ENCODE measurements at regions not wholly inside any gene's neighbourhood (a gene's known extent, or its start where the extent isn't known, plus 50 kb on each side); places are given as distances from the start of the nearest gene placed in this dataset.

DNA sequence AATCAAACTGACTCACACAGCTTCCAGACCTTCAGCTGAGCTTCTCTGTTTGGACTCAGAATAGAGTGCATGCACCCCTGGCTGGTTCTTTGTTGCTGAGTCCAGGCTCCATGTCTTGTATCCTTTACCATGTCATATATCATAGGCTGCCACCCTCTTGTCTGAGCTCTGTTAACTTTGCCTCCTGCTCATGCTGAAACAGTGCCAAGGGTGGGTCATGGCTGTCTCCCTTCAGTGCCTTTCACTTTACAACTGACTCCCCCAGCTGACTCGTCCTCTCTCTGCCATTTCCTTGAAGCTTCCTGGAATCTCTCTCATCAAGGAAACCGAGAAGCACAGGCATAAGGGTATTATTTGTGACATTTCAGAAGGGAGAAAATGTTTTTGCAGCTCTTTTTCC is 885.3 kb downstream of the TTLL7 start:
- DNase-seq, result no peak

DNA sequence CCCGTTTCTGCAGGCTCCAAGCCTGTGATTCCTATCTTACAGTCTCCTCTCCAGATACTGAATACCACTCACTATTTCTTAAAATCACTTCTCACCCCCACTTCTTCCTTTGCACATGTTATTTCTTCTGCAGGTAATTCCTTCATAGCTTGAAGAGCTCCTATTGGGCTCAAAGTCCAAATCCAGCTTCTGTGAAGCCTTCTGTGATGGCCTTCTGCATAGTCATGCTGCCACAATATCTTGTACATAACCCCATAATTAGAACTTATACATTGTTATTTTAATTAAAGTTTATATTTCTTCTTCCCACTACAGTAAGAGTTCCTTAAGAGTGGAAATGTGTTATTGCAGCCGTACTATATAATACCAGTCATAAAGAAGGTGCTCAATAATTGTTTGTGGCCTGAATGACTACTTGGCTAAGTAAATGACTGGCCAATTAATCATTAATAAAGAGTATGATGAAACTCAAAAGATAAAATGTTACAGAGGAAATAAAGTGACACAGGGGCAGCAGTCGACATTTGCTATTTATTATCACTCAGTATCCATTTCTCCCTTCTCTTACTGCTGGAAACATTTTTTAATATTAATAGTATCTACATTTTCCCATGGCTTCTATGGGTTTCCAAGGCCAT is 886.6 kb downstream of the TTLL7 start:
- no peak for DNase-seq

DNA sequence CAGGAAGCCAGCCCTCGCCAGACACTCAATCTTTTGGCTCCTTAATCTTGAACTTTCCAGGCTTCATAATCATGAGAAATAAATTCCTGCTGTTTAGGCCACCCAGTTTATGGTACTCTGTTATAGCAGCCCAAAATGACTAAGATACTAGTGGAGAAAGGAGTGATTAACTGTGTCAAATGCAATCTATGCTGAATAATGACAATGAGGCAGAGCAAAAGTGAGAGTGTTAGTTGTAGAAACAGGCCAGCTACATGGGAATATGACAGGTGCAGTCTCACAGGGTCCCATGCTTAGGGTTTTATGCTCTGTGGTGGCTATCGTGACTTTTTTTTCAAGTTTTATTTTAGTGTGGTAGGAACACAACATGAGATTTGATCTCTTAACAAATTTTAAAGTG is 888.8 kb downstream of the TTLL7 start:
- DNase-seq, result no peak

DNA sequence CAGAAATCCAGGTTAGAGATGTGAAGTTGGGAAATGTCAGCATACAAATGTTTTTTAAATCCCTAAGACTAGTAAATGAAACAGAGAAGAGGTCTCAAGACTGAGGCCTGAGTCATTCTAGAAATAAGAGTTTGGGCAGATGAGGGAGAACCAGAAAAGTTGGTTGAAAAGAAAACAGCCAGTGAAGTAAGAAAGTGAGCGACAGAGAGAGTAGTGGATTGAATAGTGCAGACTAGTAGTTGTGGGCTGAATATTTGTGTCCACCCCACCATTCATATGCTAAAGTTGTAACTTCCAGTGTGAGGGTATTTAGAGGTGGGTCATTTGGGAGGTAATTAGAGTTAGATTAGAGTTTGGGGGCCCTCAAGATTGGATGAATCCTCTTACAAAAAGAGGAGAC is 889.2 kb downstream of the TTLL7 start:
- no peak for DNase-seq

DNA sequence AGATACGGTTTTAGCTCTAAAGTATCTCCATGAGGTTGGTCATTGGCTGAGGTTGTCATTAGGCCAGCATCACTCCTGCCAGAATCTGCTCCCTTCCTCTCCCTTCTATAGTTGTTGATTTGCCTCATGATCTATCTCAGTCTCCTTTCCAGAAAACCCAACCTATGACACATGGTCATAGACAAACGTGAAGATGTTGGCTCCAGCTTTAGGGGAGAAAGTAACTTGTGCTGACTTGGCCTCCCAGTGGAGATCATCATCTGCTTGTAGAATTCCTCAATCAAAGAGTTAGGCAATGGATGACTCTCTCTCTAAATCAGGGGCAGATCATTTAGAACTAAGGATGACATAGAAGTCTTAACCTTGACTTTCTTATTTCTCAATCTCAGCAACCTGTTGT is 894.4 kb downstream of the TTLL7 start:
- DNase-seq, result no peak

DNA sequence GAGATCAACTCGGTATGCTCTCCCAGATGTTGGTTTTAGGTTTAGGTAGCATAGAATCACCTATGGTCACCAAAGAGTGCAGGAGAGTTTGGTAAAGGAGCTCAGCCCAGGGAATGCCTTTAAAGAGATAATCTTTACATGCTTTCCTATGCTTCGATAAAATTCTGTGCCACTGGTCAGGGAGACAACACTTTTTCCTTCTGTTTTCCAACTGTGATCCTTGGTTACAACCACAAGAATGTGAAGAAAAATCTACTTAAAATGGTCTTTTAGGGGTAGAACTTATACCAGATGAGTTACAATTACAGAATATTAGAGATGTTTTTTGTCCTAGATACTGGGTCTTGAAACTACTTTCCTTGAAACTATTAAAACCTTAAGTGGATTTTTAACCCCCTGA is 895.6 kb downstream of the TTLL7 start:
- no peak for DNase-seq

DNA sequence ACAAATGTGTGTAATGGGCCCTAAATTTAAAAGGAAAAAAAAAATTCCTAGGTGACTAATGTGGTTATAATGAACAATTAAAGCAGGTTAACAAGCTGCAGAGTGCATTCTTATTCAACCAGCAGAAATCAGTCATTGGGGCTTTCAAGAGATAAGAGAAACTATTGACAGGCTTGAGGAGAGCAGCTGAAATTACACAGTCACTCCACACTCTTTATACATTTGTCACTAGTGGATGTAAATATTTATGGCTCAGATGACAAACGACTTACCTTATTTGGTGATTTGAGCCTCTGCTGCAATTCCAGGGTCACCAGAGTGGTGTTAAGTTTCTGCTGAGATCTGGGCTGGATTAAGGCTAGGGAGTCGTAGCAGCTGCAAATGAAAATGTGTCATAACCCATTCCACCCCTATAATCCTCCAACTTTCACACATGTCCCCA is 896.3 kb downstream of the TTLL7 start:
- DNase-seq, result no peak

DNA sequence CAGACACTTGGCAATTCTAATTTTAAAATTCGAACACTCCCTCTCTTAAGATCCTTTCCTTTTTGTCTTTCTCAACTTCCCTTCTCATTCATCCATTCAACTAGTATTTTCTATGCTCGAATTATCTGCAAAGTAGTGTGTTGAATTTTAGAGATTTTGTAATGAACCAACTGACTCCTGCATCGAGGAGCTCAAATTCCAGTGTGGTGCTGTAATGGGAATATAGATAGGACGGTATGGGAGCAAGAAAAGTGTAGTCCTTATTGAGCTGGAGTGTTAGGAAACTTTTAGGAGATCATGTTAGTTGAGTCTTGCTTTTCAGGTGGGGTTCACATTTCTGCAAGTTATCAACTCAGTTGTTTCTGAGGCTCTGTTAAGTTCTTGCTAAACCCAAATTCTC is 897.5 kb downstream of the TTLL7 start:
- DNase-seq, result no peak

DNA sequence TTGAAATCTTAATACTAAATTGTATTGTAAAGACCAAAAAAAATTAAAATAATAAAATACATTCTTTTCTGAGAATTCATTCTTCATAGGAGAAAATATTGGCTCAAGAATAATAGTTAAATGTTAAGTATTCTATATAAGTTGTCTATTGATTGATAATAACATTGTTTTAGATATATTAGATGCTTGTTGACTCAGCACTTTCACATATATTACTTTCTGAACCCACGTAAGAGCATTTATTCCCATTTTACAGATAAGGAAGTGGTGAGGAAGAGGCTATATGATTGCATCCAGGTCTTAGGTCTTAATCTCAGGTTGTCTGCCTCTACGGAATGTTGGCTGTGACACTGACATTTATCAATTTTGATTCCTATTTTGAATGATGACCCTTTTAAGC is 898.8 kb downstream of the TTLL7 start:
- DNase-seq, result no peak

DNA sequence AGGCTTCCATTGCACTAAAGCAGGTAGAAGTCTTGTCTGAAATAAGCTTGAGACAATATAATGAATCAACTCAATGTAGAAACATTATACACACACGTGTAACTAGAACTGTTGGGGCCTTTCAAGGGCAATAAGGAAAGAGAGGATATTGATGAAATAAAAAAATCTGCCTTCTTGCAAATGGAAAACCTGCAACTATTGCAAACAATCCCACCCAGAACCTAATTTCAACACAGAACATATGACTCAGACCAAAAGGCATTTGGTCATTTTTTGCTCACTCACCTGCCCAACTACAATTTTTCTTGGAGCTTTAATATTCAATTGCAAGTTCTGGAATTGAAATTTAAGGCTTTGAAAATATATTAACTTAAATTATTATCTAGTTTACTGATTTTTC is 900.1 kb downstream of the TTLL7 start:
- DNase-seq, result no peak

DNA sequence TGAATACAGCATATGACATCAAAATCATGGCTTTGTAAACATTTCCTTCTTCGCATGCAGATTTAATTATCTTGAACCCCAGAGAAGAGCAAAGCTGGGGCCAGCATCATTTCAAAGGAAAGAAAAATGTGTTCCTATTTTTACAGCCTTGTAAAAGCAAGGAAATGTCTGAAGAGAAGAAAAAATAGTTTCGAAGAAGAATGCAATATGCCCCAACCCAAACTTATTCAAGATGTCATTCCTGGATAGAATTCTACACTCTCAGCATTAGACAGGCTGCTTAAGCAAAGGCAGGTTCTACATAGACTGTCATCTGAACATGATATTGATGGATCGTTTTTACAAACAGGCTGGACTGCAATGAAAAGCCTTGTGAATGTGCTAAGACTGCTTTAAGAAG is 900.8 kb downstream of the TTLL7 start:
- DNase-seq, result no peak

DNA sequence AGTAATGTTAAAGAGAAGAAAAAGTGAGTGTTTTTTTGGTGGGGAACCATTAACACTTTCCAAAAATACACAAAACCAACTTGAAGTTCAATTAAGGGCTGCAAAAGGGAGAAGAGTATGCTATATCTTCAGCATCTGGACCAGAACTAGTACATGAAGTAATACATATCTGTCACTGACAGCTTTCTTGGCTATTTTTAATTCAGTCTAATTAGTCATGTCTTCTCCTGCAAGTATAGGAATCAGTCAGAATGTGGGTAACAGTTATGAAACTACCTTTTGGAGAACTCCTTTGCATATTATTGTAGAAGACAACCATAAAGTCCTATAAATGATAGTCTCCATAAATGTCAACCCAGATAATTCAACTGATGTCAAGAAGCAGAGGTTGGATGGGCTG is 901.2 kb downstream of the TTLL7 start:
- DNase-seq, result no peak

DNA sequence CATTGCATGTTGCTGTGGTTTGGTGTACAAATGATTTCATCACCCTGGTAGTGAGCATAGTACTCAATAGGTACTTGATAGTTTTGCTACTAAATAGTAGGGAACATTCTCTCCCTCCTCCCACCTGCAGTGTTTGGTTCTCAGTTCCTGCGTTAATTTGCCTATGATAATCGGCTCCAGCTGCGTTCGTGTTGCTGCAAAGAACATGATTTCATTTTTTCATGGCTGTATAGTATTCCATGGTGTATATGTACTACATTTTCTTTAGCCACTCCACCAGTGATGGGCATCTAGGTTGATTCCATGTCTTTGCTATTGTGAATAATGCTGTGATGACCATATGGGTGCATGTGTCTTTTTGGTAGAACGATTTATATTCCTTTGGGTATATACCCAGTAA is 903.4 kb downstream of the TTLL7 start:
- DNase-seq, result no peak

DNA sequence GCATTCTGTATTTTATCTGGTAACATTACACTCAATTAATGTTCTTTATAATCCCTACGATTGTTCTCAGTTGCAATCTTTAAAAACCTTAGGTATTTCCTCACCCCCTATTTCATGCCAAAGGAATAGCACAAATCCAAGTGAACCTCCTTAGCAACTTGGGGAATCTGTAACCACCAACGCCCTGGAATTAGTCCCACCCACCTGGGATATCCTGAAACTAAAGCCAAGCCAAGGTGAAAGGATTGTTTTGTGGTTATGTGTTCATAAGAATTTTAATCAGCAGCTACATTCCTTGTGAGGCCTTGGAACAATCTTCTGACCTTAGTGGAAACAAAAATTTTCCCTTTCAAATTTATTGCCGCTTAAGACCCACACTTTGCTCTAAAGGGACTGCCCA is 908.7 kb downstream of the TTLL7 start:
- DNase-seq, result no peak

DNA sequence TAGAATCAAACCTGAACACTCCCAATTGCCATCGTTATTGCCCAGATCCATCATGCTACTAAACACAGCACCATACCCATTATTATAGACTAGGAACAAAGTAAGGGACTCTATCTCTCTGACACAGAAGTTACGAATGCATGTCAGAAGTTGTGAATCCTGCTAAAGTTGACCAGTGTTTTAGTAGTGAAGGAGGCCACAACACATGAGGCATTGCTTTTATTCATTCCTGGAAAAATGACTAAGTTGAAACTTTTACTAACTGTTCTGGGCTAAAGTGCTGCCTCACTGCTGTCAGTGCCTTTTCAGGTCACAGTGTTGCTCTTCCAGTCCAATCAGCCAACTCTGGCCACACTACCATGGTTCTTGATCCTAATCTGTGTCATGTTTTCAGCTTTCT is 911.1 kb downstream of the TTLL7 start:
- no peak for DNase-seq

DNA sequence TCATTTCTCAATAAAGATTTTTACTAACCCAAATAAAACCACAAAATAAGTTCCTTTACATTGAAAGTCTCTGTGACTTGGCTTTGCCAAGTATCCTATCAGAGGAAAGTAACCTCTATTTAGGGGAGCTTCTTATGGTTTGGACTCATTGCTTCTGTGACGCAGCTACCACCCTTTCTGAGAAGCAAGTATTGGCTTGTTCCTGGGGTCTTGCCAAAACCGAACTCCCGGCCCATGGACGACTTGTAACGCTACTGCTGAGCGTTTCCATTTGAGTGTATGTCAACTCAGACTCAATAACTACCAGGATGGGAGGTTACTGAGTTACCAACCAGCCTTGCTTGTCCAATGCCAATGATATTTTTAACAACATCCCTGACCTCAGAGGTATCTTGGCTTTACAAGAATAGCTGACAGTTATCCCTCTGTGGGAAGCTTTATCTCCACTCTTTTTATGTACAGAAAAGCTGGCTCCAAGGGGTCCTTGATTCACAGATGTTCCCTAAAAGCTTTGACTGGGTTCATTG is 911.9 kb downstream of the TTLL7 start:
- DNase-seq, result no peak

DNA sequence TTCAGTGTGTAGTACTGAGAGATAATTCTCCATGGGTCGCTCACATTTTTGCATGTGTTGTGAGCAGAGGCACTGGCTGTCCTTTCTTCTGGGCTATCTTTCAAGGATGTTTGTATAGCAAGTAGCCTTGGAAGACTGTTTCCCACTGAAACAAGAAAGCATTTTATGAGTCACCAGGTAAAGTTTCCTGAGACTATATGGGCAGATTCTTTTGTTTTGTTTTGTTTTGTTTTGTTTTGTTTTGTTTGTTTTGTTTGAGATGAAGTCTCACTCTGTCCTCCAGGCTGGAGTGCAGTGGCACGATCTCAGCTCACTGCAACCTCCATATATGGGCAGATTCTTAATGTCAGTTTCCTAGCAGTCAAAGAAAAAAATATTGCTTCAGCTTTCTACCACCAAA is 912.6 kb downstream of the TTLL7 start:
- no peak for DNase-seq

DNA sequence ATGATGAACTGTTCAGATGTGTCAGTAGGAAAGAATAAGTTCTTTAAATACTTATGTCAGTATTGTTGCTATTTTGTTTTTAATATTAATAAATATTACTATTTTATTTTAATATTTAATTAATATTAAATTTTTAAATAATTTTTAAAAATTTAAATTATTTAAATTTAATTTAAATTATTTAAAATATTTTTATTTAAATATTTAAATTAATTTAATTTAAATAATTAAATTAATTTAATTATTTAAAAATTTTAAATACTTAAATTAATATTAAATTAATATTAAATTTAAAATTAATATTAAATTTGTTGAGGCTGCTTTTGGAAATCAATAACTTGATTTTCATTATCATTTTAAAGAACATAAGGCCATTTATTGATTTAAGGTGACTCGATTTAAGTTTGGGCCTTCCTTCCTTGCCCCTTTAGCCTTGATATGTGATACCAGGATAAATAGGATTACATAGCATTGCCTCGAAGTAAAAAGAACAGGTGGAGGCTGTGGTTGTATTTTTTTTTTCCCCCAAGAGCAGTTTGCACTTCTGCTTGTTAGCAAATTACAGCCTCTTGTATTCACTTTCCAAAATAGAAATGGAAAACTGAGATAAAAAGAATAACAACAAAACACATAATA is 915.2 kb downstream of the TTLL7 start:
- no peak for DNase-seq

DNA sequence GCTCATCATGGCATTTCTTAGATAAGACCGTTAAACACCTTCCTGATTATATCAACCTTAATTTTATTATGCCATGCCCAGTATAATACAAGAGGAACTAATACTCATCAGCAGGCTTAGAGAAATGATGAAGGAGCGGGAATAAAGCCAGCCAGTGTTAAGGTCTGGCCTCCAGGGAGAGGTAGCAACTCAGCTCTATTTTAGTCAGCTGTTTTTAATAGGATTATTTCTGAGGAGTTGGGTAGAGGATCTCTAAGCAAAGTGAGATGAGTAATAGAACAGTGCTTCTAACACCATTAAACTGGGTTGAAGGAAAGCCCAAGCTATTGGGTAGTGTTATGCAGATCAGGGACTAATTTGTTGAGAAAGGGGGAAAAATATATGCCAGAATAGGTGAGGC is 921.5 kb downstream of the TTLL7 start:
- DNase-seq, result no peak

DNA sequence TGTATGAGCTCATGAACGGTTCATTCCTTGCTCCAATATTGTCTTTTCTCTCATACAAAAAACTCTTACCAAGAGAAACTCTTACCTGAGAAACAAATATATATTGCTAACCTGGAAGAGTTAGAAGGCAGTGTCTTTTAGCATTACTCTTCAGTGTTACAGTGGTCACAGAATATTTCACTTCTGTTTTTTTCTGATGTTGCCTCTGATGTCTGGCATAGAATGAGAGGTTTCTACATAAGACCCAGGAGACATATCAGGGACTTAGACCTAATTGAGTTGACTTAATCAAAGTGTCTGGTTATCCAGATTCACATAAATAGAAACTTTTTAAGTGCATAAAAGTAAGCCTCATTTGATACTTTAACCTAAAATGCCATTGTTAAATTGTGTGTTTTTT is 923.8 kb downstream of the TTLL7 start:
- DNase-seq, result no peak

DNA sequence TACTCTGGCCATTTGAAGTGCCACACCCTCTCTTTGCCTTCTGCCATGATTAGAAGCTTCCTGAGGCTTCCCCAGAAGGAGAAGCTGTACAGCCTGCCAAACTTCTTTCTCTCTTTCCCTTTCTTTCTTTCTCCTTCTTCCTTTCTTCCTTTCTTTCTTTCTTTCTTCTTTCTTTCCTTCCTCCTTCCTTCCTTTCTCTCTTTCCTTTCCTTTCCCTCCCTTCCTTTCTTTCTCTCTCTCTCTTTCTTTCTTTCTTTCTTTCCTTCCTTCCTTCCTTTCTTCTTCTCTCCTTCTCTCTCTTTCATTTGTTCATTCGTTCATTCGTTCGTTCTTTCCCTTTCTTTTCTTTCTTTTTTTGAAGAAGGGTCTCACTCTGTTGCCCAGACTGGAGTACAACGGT is 931.0 kb downstream of the TTLL7 start:
- no peak for DNase-seq

DNA sequence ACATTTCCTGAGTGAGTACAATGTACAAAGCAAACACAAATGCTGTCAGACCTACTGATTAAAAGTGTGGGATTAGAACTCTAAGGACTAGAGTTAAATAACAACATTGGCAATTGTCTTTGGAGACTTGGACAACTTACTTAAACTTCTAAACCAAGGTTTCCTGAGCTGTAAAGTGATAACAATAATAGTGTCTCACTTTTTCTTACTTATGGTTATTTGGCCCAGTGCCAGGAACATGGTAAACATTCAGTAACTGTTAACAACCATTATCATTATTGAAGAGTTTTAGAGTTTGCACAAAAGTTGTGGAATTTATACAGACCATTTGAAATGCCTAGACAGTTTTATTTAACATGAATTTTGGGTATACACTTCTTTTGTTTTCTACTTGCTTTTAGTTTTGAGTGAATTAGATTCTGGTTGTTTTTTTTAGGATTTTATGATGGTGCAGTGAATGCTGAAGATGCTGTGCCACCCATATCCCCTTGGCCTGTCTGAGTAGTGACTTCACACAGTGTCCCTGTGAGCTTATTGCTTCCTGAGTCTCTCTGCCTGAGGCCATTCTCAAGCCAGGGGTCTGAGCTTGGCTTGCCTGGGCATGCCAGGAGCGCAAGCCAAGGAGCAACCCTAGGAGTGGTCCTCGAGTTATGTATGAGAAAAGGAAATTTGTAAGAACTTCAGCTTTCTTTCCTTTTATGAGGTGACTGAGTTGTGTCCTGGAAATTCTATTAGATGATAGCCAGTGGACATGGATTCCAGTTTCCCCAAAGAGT is 932.8 kb downstream of the TTLL7 start:
- no peak for DNase-seq

DNA sequence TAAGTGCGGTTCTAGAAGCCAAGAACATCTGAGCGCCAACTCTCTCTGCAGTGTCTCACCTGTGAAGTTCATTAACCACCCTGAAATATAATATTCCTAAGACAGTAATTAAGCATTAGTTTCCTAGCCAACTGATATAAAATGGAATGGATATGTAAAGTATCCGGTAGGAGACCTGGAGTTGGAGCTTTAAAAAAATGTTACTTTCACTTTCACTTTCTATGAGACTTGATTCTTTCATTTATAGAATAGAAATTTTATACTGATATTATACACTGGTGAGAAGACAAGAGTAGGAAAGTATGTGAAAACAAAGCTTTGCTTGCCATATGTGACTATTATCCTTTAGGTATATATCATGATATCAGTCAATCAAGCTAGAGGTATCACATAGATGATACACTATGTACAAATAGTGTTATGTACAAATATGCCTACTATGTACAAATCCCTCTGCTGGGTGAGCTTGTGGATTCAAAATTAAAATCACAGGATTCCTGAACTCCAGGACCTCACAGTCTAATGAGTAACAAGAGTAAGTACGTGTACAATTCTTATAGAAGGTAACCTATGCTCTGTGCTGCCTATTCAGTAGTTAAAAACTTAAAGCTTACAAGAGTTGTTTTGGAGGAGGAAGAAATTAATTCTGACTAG is 934.2 kb downstream of the TTLL7 start:
- DNase-seq, result no peak
